WI38 (cell line): ENCODE measurements at regions not wholly inside any gene's neighbourhood (a gene's known extent, or its start where the extent isn't known, plus 50 kb on each side); places are given as distances from the start of the nearest gene placed in this dataset.

Experiments
- H3K4me3 ChIP-seq: 2 replicates; pipeline ENCODE4 v1.5.1; 2011; ENCODE audit warnings: low read depth, mild to moderate bottlenecking, control low read depth, low read length
- CTCF ChIP-seq: IDR thresholded peaks from 2 replicates; pipeline ENCODE4 v1.5.1; 2012; ENCODE audit warnings: low read depth, mild to moderate bottlenecking, control low read depth, low read length

- H3K4me3 ChIP-seq: no peak overlapping the region
- no peak for TF ChIP-seq CTCF
These were observed 126.7 kb upstream of the SPATA12 start for GRCh38 chr3:56933803-56934202.

- no peak for TF ChIP-seq CTCF
- no peak overlapping the region for H3K4me3 ChIP-seq
These were observed 127.6 kb upstream of the SPATA12 start for GRCh38 chr3:56932866-56933265.

GRCh38 chr3:56931836-56932235 is 128.6 kb upstream of the SPATA12 start:
- no peak overlapping the region for H3K4me3 ChIP-seq
- no peak for TF ChIP-seq CTCF

- TF ChIP-seq CTCF: no peak
- H3K4me3 ChIP-seq: no peak overlapping the region
These were observed 129.0 kb upstream of the ARHGEF3 start for GRCh38 chr3:56930706-56931105.

- H3K4me3 ChIP-seq: no peak overlapping the region
- no peak for TF ChIP-seq CTCF
These were observed 128.3 kb upstream of the ARHGEF3 start for GRCh38 chr3:56929809-56930615.

GRCh38 chr3:56928379-56929068 is 126.8 kb upstream of the ARHGEF3 start:
- TF ChIP-seq CTCF: no peak

GRCh38 chr3:56927855-56928254 is 126.1 kb upstream of the ARHGEF3 start:
- TF ChIP-seq CTCF: no peak
- H3K4me3 ChIP-seq: no peak overlapping the region

More at GRCh38 chr3:56928379-56929068, 126.8 kb upstream of the ARHGEF3 start:
- H3K4me3 ChIP-seq: no peak overlapping the region
